NCI-H1417 treated with DMSO at 0.1 percent for 48 hours (cell line): ENCODE measurements at regions not wholly inside any gene's neighbourhood (a gene's known extent, or its start where the extent isn't known, plus 50 kb on each side); places are given as distances from the start of the nearest gene placed in this dataset.
A peak's percentile ranks its signal among the peaks of the same experiment; 100 is the strongest.
"Not testable (repeated sequence)": the region's sequence is repeated elsewhere in the genome, so short reads cannot be mapped to it uniquely, and the experiment has no call there.

ENCODE experiments used
- DNase-seq: peaks from one replicate; lab custom pipeline; 2025; lab: John Stamatoyannopoulos, UW

DNA sequence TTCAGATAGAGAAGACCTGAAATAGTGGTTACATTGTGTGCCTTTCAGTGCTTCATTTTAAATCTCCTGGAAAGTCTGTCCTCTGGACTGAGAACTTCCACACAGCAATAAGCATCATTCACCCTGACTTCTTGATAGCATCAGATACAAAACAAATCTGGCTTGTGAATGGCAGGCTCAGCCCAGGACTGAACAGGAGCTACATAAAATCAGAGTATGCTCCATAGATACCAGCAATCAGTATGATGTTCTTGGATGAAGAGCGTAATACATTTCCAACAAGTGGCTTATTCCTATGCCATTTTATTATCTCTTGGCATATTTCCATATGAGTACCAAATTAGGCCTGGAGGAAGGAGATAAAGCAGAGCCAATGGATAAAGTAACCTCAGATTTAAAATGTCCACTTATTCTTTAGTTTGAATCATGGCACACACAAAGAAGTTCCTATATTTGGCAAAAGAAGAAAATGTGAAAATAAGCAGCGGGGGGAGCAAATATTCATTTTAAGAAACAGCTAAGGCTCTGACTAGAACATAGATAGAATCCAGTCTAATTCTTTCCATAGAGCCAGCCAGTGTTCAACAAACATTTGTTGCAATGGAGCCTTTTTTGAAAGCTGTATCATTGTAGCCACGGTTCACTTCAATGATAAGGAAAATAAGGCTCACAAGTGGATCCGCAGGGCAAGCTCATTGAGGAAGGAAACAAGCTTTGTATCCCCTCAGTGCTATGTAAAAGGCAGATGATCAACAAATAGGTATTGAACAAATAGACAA lies 230.8 kb upstream of the CHAC2 start:
- no peak for DNase-seq

DNA sequence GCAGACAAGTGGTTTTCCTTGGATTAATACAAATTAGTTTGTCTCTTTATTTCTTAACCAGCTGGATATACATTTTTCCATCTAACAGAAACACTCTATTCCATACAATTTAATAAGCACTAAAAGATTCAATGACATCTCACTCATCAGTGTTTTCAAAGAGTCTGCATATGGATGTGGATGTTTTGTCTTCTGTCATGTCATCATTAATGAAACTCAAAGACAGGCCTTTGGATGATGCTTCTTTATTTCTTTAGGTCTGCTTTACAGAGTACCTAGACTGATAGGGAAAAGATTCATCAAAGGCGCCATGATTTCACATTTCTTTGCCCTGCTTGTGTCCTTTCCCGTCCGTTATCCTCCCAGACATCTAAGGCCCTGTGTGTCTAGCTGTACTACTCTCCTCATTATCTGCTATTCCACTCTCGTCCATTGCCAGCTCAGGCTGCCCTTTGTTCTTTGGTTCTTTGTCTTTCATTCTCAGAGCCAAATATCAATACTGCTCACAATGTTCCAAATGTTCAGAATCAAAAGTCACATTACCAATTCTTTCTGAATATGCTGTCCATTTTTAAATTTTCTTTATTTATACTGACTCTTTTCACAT lies 232.3 kb upstream of the CHAC2 start:
- DNase-seq: no peak

DNA sequence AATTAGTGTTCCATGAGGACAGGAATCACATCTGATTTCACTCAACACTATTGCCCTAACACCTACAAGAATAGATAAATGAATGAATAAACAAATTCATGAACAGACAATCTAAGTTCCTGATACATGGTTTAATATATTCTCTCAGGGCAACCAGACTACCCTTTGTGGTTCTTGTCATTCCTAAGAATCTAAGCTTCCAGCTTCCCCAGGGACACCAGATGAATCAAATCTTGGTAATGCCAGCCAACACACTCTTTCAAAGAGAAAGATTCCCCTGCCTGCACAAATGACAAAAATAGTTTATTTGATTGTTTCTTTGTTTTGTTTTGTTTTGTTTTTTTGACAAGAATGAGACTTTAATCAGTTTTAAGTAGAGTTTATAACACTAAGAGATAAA lies 237.5 kb upstream of the CHAC2 start:
- DNase-seq: no peak

DNA sequence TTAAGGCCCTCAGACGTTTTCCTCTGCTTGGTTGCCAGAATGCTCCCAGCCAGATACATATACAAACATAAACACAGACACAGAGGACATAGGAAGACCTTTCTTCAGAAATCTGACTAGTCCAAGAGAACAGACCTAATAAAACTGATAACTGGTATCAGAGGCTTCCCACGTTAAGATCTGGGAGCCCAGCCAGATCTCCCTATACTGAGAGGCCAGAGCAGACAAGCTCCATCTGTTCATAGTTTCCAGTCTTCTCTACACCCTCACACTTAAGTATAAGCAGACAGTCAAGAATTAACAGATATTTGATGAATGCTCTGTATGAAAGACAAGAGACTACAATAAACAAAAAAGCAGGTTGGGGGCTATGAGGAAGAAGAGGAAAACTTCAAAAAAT lies 240.5 kb upstream of the CHAC2 start:
- DNase-seq: no peak

DNA sequence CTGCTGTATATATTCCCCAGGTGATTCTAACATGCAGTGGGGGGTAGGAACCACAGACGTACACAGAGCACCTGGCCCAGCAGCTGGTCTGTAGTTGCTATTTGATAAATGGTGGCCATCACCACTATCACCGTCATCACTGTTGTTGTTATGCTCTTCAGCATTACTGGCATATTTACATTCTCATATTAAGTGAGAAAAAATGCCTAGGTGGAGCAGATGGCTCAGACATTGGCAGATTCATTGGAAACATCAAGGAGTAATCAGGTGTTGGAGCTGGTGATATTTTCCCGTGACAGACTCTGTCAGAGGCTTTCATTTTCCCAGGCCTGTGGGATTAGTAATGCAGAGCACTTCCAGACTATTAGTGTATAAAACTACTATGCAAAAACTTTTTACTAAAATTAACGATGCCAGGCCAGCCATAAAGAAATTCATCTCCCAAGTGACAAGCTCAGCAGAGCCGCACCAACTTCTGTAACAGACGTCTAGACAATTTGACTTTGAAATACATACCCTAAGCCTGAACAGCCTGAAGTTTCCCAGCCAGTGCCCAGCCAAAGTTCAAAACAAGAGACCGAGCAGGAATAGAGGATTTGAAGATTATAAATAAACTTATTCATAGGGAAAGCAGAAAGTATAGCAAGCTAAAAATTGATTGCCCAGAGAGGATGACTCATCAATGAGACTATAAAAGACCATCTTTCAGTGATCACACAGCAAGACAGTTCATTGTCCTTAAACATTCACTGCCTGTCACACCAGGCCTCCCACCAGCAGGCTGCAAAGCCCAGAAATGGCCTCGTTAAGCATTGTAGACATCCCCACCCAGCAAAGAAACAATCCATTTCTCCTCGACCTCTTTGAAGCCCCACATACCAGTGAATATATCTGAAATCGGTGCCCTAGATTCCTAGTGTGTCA lies 247.4 kb upstream of the CHAC2 start:
- peak; percentile 73 for DNase-seq

DNA sequence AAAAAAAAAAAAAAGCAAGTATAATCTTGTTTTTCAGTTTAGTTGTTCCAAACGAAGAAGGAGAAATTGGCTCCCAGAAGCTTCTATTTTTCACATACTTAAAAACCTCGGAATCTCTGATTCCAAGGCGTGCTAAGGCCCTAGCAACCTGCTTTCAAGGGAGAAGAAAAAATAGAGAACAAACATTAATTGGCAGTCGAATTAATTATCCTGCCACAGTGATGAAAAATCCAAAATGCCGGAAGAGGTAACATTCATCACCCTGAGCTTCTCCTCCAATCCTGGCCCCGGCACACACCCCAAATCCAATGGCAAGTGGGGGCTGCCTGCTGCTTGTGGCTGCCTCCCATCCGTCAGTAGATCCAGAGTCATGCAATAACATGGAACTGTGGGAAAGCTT lies 250.2 kb upstream of the CHAC2 start:
- DNase-seq: no peak

DNA sequence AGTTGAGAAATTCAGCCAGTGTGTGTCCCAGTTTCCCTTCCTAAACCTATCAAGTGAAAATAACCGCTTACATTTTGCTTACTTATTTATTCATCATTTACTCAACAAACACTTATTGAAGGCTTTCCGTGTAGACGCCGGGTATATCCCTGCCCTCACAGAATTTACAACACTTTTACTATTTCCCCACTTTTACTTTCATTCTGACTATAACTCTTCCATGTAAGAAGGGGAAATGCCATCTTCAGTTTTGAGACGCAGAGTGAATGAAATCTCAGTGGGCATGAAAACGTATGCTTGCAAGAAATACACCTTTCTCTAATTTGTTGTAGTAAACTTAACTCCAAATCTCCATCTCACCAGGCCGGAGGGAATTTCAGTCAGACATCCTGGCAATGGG lies 251.0 kb upstream of the CHAC2 start:
- DNase-seq: no peak

DNA sequence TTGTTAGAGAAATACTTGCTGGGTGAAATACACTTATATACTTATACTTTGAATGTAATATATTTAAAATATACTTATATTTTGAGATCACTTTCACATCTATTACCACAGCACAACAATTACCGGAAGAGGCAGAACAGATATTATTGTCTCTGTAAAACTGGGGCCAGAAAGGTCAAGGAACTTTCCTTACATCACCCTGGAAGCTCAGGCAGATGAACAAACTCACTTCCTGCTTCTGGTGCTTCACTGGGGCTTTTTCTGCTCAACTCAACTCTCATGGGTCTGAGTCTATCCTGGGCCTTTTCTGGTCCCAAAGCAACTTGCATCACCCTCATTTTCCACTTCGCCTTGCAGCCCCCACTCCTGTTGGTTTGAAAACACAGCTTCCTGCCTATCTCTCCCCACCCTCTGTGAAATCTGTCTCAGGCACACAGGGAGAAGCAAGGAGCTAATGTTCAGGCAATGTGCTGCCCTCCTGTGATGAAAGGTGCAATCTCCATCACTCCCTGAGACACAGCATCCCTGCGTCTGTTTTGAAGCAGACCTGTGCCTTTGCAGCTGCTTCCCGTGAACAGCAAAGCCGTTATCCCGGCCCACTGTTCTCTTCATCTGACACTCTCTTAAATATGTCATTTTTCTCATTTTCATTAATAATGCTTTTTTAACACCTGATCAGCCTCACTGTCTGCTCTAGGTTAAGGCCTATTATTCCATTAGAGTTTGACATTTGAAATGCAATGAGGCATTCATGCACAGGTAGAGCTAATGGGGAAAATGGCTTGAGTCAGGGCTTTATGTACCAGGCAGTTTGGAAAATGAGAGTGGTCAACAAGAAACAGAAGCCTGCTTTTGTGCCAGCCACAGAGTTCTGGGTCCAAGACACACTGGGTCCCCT lies 251.9 kb upstream of the CHAC2 start:
- no peak for DNase-seq

DNA sequence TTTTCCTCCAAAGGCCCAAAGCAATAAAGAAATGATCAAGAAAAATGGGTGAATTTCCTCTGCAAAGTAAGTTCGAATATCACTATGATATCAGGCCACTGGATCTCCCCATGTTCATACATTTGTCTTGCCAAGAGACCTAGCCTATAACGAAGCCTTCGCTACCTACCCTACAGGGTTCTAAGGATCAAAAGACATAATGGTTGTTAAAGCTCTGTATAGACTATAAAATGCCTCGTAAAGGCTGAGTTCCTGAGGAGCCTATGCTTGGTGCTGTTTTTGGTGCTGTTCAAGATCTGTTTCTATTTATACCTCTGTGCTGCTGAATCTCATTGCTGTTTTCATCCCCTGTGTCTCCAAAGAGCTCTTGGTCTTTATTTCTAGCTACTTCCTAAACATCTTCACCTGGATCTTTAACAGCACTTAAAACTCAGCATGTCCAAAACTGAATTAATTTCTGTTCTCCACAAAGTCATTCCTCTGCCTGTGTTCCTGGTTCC lies 254.4 kb upstream of the CHAC2 start:
- no peak for DNase-seq

DNA sequence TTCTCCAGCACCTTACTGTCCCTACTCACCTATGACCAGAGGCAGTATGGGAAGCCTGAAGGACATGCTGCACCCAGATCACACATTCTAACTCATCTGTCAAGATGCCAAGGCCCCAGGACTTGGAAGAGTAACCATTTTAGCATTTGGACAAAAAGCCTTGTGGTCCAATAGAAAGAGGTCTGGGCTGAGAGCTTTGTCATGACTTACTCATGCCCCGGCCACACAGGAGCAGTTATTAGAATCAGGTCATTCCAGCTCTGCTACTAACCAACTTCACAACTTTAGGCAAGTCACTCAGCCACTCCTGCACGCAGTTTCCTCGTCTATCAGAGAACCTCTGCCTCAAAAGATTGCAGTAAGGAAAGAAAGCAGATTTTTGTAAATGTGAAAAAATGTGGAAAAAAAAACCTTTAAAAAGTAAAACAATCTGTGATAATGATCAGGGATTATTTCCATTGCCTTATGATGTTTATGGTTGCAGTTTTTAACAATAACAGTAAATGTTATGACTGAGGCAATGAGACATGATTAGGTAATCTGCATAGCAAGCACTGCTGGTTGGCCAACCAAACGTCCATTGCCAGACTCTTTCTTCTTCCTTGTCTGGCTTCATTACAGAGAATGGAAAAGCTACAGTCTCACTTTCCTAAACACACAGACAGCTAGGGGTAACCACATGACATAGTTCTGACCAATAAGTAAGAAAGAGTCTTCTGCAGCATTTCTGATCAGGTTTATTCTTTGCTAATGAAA lies 255.4 kb upstream of the CHAC2 start:
- DNase-seq: no peak

DNA sequence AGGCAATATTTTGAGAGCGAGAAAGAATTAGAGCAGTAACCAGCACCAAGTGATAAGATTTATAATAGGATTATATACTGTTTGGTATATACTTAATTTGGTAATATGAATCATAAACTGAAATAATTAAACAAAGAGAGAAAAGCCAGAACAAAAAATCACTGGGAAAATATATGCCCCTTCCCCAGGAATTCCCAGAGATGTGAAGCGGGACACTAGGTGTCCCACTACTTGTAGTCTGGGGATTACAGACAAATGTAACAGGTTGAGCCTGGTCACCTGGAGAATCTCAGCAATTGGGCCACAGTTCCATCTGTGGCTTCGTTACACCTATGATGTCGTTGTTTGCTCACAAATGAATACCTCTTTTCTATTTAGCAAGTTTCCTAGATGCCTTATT lies 256.1 kb upstream of the CHAC2 start:
- no peak for DNase-seq

DNA sequence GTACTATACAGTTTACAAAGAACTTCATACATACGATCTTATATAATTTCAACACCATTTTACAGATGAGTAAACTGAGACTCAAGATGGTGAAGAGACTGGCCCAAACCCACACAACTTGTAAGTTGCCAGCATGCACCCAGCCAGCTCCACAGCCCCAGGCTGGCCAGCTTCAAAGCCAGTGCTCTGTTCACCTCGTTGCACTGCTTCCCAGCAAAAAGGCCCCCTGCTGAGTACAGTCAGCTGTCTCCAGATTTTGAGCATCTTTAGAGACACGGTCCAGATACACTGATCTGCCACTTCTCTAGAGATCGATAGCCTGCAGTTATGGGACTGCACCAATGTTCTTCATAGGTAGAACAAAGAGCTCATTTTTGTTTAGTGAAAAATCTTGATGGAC lies 257.2 kb upstream of the CHAC2 start:
- no peak for DNase-seq

DNA sequence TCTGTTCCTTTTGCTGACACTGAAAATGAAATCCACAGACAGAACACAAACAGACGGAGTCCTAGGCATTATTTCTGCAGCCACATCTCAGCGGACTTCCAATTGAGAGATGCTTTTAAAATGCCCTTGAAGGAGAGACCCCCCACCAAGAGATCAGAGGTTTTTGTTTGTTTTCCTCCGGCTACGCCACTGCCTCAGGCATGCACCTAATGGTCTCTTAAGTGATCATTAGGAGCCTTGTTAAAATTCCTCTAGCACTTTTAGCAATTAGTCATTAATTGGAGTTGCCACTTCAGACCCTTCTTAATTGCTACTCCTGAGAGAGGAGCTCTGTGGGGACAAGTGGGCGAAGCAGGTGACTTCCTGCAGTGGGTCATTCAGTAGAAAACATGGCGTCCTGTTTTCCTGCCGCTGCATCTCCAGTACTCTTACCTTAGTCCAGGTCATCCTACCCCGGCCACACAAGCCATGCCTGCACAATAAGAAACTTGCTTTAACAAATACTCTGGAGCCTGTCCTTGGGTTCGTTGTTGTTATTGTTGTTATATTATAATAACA lies 257.7 kb upstream of the CHAC2 start:
- peak; percentile 90 for DNase-seq

DNA sequence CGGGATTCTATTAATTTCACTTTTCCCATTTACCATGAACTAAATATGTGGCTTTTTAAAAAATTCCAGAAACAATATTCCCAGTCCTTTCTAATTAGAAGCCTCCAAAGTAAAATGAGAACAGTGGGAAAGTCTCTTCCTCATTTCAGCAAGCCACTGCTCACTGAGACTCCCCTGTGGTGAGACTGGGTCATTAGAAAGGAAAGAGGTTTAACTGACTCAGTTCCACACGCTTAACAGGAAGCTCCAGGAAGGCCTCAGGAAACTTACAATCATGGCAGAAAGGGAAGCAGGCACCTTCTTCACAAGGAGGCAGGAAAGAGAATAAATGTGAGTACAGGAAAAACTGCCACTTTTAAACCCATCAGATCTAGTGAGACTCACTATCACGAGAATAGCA lies 258.9 kb upstream of the CHAC2 start:
- DNase-seq: no peak

DNA sequence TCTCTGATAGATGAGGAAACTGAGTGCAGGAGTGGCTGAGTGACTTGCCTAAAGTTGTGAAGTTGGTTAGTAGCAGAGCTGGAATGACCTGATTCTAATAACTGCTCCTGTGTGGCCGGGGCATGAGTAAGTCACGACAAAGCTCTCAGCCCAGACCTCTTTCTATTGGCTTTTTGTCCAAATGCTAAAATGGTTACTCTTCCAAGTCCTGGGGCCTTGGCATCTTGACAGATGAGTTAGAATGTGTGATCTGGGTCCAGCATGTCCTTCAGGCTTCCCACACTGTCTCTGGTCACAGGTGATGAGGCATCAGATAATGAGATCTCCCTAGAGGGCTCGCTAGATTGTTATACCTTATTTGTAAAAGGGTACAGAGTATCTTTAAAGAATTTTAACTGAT lies 260.5 kb upstream of the CHAC2 start:
- not testable (repeated sequence) for DNase-seq

DNA sequence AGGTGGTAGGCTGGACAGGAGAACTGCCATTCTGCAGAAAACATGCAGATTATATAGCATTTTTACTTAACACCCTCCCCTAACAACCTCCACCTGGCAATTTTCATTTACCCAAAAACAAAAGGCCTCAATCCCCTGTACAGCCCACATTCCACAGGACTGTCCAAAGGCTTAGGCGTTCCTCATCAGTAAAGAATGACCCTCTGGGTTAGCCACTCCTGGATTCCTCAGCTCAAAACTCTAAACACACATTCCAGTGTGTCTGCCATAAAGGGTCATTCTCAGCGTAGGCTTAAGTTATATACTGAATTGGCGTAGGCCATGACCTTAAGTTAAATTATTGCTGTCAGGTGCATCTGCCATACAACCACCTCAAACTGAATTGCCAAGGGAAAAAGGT lies 261.8 kb upstream of the CHAC2 start:
- no peak for DNase-seq

DNA sequence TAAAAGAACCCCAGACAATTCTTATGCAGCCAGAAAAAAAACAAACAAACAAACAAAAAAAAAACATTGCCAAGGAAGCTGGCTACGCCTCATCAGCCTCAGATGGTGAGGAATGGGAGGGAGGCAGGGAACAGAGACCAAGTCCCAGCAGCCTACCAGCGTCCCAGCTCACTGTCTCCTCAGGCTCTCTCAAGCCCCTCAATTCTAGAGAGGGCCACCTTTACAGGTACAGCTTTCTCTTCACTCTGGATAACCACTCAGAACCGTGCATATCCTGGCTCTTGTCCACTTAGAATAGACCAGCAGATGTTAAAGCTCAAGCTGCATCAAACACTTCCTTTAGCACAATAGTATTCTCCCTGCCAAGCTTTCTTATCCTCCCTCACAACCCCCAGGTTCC lies 263.1 kb upstream of the CHAC2 start:
- no peak for DNase-seq

DNA sequence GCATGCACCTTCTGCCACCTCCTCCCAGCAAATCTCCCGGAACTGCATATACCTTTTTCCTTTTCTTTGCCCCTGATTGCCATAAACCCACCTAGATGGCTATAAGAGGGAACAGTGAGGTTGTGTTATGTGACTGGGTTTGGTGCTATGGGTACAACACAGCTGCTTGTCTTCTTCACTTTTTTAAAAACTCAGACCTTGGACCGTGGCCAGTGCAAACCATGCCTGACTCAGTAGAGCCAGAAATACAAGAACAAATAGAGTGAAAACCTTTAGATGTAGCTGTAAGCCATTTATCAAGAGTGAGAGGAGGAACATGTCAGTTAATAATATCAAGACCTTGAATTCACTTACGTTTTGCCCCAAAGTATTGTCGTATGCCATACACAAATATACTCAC lies 267.4 kb upstream of the CHAC2 start:
- DNase-seq: no peak

DNA sequence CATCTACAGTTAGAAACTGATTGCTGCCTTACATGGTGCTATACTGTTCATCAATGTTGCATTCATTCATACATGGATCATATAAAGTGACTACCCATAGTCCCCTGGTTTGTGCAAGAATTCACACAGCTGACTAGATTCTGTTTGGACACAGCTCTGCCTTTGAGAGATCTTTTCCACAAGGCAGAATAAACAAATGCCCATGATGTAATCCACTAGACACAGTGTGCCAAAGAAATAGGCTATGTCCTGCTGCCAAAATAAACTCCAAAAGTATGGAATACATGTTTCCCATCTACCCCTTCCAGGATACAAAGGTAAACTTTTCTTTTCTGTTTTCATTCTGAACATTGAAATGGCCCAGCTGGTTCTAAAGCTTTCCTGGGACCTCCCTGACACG lies 269.4 kb upstream of the CHAC2 start:
- no peak for DNase-seq

DNA sequence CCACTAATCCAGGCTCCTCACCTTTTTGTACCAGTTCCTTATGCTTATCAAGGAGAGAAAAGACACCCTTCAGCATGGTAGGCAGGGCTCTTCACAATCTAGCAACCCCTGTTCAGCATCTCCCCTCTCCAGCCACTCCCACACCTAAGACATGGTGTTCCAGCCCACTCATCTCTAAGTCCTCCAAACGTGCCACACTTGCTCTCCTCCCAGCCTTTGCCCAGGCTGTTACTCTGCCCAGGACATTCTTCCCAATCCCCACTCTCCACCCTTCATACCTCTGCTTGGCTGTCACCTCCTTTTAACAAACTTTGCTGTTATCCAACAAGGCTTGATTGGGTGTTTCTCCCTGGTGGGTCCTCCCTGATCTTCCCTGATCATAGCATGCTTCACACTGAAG lies 270.6 kb upstream of the CHAC2 start:
- DNase-seq: no peak

DNA sequence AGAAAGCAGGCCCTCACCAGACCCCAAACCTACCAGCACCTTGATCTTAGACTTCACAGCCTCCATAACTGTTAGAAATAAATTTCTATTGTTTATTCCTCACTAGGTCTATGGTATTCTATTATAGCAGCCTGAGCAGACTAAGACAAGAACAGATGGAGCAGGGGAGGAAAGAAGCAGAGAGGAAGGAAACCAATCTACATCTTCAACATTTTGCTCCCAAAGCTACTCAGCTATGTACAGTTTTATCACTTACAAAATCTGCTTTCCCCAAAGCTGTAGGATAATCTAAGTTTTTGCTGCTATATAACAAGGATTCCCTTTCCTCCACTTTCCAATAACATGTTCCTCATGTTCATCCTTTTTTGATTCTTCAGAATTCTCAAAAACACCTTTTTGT lies 274.4 kb upstream of the CHAC2 start:
- no peak for DNase-seq
